ENCODE measurements at regions not wholly inside any gene's neighbourhood (a gene's known extent, or its start where the extent isn't known, plus 50 kb on each side); places are given as distances from the start of the nearest gene placed in this dataset.

DNA sequence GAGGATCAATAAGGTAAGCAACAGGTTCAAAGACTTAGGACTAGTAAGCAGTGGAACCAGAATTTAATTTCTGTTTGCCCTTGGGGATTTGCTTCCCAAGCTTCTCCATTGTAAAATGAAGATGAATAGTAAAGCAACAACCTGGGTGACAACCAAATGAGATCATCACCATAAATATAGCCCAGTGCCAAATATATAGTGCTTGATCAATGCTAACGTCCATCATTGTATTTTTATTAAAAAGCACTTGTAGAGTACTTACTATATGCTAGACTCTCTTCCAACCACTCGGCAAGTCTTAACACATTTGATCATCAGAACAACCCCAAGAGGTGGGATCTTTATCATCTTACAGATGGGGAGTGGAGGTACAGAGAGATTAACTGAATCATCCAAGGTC is 51.5 kb upstream of the NMNAT3 start:
- Mint-ChIP-seq H3K4me1 (no peaks in the 10 kb centered on the region), H3K4me3 (no peak overlapping the region), H3K9me3 (no peaks in the 10 kb centered on the region), H3K27ac (no peak overlapping the region), H3K36me3 (no peaks in the 10 kb centered on the region), H3K27me3 (ENCODE audit: low read depth) (peaks cover 11% of the 10 kb centered on the region)
- TF ChIP-seq, protein P1, sequence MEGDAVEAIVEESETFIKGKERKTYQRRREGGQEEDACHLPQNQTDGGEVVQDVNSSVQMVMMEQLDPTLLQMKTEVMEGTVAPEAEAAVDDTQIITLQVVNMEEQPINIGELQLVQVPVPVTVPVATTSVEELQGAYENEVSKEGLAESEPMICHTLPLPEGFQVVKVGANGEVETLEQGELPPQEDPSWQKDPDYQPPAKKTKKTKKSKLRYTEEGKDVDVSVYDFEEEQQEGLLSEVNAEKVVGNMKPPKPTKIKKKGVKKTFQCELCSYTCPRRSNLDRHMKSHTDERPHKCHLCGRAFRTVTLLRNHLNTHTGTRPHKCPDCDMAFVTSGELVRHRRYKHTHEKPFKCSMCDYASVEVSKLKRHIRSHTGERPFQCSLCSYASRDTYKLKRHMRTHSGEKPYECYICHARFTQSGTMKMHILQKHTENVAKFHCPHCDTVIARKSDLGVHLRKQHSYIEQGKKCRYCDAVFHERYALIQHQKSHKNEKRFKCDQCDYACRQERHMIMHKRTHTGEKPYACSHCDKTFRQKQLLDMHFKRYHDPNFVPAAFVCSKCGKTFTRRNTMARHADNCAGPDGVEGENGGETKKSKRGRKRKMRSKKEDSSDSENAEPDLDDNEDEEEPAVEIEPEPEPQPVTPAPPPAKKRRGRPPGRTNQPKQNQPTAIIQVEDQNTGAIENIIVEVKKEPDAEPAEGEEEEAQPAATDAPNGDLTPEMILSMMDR (IDR thresholded peaks at IDR 0.05; ENCODE audit: unreplicated experiment): no peak
- DNase-seq (ENCODE audit: low spot score in 2 of 2, unreplicated experiment in 2 of 2): no peak

DNA sequence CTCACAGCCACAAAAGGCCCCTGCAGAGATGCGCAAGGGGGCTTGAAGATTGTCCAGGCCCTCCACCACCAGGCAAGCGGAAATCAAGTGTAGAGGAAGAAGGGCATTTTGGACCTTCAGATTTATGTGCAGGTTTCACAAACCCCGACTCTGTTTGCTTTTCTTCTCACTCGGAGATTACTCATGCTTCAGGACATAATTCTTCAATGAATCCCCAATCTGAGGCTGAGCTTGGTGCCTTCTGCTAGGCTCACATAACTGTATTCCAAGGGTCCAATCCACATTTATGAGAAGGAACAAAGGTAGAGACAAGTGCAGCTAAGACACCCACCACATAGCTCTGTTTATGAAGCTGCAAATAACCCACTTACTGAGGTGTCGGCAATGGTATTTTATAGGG is 50.6 kb upstream of the NMNAT3 start:
- H3K27ac Mint-ChIP-seq: no peak overlapping the region
- H3K27me3 Mint-ChIP-seq (ENCODE audit: low read depth): peaks cover 10% of the 10 kb centered on the region
- TF ChIP-seq, protein P1 (IDR thresholded peaks at IDR 0.05; ENCODE audit: unreplicated experiment): no peak
- H3K4me3 Mint-ChIP-seq: no peak overlapping the region
- DNase-seq (ENCODE audit: low spot score in 2 of 2, unreplicated experiment in 2 of 2): no peak
- H3K36me3 Mint-ChIP-seq: no peaks in the 10 kb centered on the region
- H3K9me3 Mint-ChIP-seq: no peaks in the 10 kb centered on the region
- H3K4me1 Mint-ChIP-seq: no peaks in the 10 kb centered on the region
